ENCODE measurements at regions not wholly inside any gene's neighbourhood (a gene's known extent, or its start where the extent isn't known, plus 50 kb on each side); places are given as distances from the start of the nearest gene placed in this dataset.

DNA sequence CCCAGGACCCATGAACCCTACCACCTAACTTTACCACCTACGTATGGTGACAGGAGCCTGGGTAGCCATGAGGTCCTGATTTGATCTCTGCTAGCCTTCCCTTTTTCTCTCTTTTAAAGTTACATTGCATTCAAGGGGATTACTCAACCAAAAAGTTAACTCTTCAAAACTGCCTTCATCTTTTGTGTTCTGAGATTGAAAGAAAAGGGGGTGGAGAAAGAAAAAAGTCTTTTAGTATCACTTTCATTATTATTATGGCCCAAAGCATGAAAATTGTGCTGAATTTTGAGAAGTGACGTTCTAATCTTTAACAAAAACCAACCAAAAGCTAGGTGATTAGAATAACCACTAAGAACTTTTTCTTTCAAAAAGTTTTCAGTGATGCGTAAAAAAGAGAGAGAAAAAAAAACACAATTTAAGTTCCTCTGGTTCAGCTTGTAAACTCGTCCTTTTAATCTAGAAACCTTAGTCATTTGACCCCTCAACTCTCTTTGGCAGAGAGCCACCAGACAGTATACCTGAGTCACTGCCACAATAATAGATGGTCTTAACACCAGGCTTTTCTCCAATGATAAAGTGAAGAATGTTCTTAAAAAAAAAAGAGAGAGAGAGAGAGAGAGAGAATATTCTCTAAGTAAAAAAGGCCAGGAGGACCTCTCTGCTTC is 347.4 kb upstream of the FGF13 start:
- H3K4me3 ChIP-seq (ENCODE audit: low read depth in 1 of 3, low read length in 3 of 3): no peak overlapping the region
- no peaks in the 10 kb centered on the region for H3K36me3 ChIP-seq (ENCODE audit: control insufficient read depth in 4 of 4, insufficient read depth in 3 of 4, low read depth in 1 of 4, low read length in 3 of 4)
- no peaks in the 10 kb centered on the region for H3K4me1 ChIP-seq (ENCODE audit: control insufficient read depth in 4 of 4, insufficient read depth in 4 of 4, low read length in 3 of 4)
- H3K9me3 ChIP-seq (ENCODE audit: control insufficient read depth in 4 of 4, low read length in 3 of 4): no peaks in the 10 kb centered on the region
- 60% methylated on average over 4 of the region's 4 CpGs for WGBS
- H3K9ac ChIP-seq (ENCODE audit: low read depth in 1 of 2, low read length in 2 of 2): no peak overlapping the region
- H3K27ac ChIP-seq (ENCODE audit: low read depth in 1 of 2, low read length in 2 of 2): no peak overlapping the region
- DNase-seq (ENCODE audit: low spot score): no peak
- H3K27me3 ChIP-seq (ENCODE audit: control insufficient read depth in 4 of 4, insufficient read depth in 4 of 4, low read length in 3 of 4): no peaks in the 10 kb centered on the region
- TF ChIP-seq YY1 (IDR thresholded peaks at IDR 0.05) (no peak), RAD21 (IDR thresholded peaks at IDR 0.05) (no peak), TAF1 (conservative IDR thresholded peaks at IDR 0.05) (no peak), SP1 (IDR thresholded peaks at IDR 0.05) (no peak), JUND (IDR thresholded peaks at IDR 0.05) (no peak), RXRA (IDR thresholded peaks at IDR 0.05) (no peak), FOXA1 (IDR thresholded peaks at IDR 0.05) (no peak), HNF4A (conservative IDR thresholded peaks at IDR 0.05) (no peak), GABPA (IDR thresholded peaks at IDR 0.05 in 1 of 2, conservative IDR thresholded peaks at IDR 0.05 in 1 of 2) (no peak), HNF4G (IDR thresholded peaks at IDR 0.05) (no peak), FOXA2 (IDR thresholded peaks at IDR 0.05) (no peak), EGR1 (IDR thresholded peaks at IDR 0.05; ENCODE audit: low read depth in 2 of 2) (no peak), NR2F2 (IDR thresholded peaks at IDR 0.05) (no peak)
- TF ChIP-seq, protein P1, sequence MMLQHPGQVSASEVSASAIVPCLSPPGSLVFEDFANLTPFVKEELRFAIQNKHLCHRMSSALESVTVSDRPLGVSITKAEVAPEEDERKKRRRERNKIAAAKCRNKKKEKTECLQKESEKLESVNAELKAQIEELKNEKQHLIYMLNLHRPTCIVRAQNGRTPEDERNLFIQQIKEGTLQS (IDR thresholded peaks at IDR 0.05): no peak
- TF ChIP-seq, protein P2, sequence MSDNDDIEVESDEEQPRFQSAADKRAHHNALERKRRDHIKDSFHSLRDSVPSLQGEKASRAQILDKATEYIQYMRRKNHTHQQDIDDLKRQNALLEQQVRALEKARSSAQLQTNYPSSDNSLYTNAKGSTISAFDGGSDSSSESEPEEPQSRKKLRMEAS (IDR thresholded peaks at IDR 0.05): no peak
- TF ChIP-seq, protein P3, sequence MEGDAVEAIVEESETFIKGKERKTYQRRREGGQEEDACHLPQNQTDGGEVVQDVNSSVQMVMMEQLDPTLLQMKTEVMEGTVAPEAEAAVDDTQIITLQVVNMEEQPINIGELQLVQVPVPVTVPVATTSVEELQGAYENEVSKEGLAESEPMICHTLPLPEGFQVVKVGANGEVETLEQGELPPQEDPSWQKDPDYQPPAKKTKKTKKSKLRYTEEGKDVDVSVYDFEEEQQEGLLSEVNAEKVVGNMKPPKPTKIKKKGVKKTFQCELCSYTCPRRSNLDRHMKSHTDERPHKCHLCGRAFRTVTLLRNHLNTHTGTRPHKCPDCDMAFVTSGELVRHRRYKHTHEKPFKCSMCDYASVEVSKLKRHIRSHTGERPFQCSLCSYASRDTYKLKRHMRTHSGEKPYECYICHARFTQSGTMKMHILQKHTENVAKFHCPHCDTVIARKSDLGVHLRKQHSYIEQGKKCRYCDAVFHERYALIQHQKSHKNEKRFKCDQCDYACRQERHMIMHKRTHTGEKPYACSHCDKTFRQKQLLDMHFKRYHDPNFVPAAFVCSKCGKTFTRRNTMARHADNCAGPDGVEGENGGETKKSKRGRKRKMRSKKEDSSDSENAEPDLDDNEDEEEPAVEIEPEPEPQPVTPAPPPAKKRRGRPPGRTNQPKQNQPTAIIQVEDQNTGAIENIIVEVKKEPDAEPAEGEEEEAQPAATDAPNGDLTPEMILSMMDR (IDR thresholded peaks at IDR 0.05; ENCODE audit: low read depth, low read length, missing input control): no peak
- TF ChIP-seq, protein P4, sequence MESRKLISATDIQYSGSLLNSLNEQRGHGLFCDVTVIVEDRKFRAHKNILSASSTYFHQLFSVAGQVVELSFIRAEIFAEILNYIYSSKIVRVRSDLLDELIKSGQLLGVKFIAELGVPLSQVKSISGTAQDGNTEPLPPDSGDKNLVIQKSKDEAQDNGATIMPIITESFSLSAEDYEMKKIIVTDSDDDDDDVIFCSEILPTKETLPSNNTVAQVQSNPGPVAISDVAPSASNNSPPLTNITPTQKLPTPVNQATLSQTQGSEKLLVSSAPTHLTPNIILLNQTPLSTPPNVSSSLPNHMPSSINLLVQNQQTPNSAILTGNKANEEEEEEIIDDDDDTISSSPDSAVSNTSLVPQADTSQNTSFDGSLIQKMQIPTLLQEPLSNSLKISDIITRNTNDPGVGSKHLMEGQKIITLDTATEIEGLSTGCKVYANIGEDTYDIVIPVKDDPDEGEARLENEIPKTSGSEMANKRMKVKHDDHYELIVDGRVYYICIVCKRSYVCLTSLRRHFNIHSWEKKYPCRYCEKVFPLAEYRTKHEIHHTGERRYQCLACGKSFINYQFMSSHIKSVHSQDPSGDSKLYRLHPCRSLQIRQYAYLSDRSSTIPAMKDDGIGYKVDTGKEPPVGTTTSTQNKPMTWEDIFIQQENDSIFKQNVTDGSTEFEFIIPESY (IDR thresholded peaks at IDR 0.05): no peak

DNA sequence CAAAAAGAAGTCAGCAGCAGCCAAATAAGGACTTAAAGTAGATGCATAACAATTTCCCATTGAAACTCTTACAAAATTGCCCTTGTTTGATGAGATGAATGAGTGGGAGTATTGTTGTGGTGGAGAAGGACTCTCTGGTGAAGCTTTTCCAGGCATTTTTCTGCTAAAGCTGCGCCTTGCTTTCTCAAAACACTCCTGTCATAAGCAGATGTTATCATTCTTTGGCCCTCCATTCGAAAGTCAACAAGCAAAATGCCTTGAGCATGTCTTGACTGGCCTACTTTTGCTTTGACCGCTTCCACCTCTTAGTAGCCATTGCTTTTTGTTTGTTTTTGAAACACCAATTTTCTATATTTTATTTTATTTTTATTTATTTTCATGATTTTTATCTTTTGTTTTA is 340.9 kb upstream of the FGF13 start:
- Histone ChIP-seq H3K9ac (ENCODE audit: low read depth in 1 of 2, low read length in 2 of 2) (no peak overlapping the region), H3K9me3 (ENCODE audit: control insufficient read depth in 4 of 4, low read length in 3 of 4) (no peaks in the 10 kb centered on the region), H3K27me3 (ENCODE audit: control insufficient read depth in 4 of 4, insufficient read depth in 4 of 4, low read length in 3 of 4) (no peaks in the 10 kb centered on the region), H3K27ac (ENCODE audit: low read depth in 1 of 2, low read length in 2 of 2) (no peak overlapping the region), H3K4me1 (ENCODE audit: control insufficient read depth in 4 of 4, insufficient read depth in 4 of 4, low read length in 3 of 4) (no peaks in the 10 kb centered on the region), H3K36me3 (ENCODE audit: control insufficient read depth in 4 of 4, insufficient read depth in 3 of 4, low read depth in 1 of 4, low read length in 3 of 4) (no peaks in the 10 kb centered on the region), H3K4me3 (ENCODE audit: low read depth in 1 of 3, low read length in 3 of 3) (no peak overlapping the region)
- TF ChIP-seq, protein P4 (IDR thresholded peaks at IDR 0.05): no peak
- TF ChIP-seq GABPA (IDR thresholded peaks at IDR 0.05 in 1 of 2, conservative IDR thresholded peaks at IDR 0.05 in 1 of 2) (no peak), TAF1 (conservative IDR thresholded peaks at IDR 0.05) (no peak)
- TF ChIP-seq, protein P1 (IDR thresholded peaks at IDR 0.05): no peak
- TF ChIP-seq, protein P5, sequence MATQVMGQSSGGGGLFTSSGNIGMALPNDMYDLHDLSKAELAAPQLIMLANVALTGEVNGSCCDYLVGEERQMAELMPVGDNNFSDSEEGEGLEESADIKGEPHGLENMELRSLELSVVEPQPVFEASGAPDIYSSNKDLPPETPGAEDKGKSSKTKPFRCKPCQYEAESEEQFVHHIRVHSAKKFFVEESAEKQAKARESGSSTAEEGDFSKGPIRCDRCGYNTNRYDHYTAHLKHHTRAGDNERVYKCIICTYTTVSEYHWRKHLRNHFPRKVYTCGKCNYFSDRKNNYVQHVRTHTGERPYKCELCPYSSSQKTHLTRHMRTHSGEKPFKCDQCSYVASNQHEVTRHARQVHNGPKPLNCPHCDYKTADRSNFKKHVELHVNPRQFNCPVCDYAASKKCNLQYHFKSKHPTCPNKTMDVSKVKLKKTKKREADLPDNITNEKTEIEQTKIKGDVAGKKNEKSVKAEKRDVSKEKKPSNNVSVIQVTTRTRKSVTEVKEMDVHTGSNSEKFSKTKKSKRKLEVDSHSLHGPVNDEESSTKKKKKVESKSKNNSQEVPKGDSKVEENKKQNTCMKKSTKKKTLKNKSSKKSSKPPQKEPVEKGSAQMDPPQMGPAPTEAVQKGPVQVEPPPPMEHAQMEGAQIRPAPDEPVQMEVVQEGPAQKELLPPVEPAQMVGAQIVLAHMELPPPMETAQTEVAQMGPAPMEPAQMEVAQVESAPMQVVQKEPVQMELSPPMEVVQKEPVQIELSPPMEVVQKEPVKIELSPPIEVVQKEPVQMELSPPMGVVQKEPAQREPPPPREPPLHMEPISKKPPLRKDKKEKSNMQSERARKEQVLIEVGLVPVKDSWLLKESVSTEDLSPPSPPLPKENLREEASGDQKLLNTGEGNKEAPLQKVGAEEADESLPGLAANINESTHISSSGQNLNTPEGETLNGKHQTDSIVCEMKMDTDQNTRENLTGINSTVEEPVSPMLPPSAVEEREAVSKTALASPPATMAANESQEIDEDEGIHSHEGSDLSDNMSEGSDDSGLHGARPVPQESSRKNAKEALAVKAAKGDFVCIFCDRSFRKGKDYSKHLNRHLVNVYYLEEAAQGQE (IDR thresholded peaks at IDR 0.05): no peak
- WGBS: 88% methylated on average over 3 of the region's 3 CpGs
- DNase-seq (ENCODE audit: low spot score): no peak
